HG03457 (cell line): ENCODE measurements at regions not wholly inside any gene's neighbourhood (a gene's known extent, or its start where the extent isn't known, plus 50 kb on each side); places are given as distances from the start of the nearest gene placed in this dataset.

ENCODE experiments used
- ATAC-seq: cut with Tn5 transposase; IDR thresholded peaks from one replicate; pipeline ENCODE4 v1.9.1; 2021; ENCODE audit warnings: moderate number of reproducible peaks; ENCODE audit not compliant: unreplicated experiment

GRCh38 chr4:160877087-160877790, 1286.6 kb downstream of the FSTL5 start:
- no peak for ATAC-seq

GRCh38 chr4:160880180-160880579, 1283.6 kb downstream of the FSTL5 start:
- no peak for ATAC-seq

GRCh38 chr4:160887668-160888067, 1276.1 kb downstream of the FSTL5 start:
- no peak for ATAC-seq

- ATAC-seq: no peak
Observed at GRCh38 chr4:160894128-160894527, 1269.7 kb downstream of the FSTL5 start.

GRCh38 chr4:160894809-160895208, 1269.0 kb downstream of the FSTL5 start:
- ATAC-seq: no peak

GRCh38 chr4:160927311-160927710, 1236.5 kb downstream of the FSTL5 start:
- ATAC-seq: no peak

GRCh38 chr4:160928482-160928881, 1235.3 kb downstream of the FSTL5 start:
- ATAC-seq: no peak

- ATAC-seq: no peak
Observed at GRCh38 chr4:160947653-160948052, 1216.1 kb downstream of the FSTL5 start.

GRCh38 chr4:160956875-160957274, 1206.9 kb downstream of the FSTL5 start:
- ATAC-seq: no peak

GRCh38 chr4:160969925-160970324, 1193.9 kb downstream of the FSTL5 start:
- ATAC-seq: no peak

GRCh38 chr4:160980091-160980490, 1183.7 kb downstream of the FSTL5 start:
- ATAC-seq: no peak

- ATAC-seq: no peak
Observed at GRCh38 chr4:160981083-160981482, 1182.7 kb downstream of the FSTL5 start.

- ATAC-seq: no peak
Observed at GRCh38 chr4:160983035-160983434, 1180.8 kb downstream of the FSTL5 start.

GRCh38 chr4:161002386-161002785, 1161.4 kb downstream of the FSTL5 start:
- ATAC-seq: no peak

- no peak for ATAC-seq
Observed at GRCh38 chr4:161003418-161004057, 1160.3 kb downstream of the FSTL5 start.

GRCh38 chr4:161005746-161006145, 1158.1 kb downstream of the FSTL5 start:
- ATAC-seq: no peak

GRCh38 chr4:161008527-161008926, 1155.3 kb downstream of the FSTL5 start:
- no peak for ATAC-seq

GRCh38 chr4:161010227-161010626, 1153.6 kb downstream of the FSTL5 start:
- no peak for ATAC-seq
